ENCODE measurements at regions not wholly inside any gene's neighbourhood (a gene's known extent, or its start where the extent isn't known, plus 50 kb on each side); places are given as distances from the start of the nearest gene placed in this dataset.
"Not testable (repeated sequence)": the region's sequence is repeated elsewhere in the genome, so short reads cannot be mapped to it uniquely, and the experiment has no call there.

DNA sequence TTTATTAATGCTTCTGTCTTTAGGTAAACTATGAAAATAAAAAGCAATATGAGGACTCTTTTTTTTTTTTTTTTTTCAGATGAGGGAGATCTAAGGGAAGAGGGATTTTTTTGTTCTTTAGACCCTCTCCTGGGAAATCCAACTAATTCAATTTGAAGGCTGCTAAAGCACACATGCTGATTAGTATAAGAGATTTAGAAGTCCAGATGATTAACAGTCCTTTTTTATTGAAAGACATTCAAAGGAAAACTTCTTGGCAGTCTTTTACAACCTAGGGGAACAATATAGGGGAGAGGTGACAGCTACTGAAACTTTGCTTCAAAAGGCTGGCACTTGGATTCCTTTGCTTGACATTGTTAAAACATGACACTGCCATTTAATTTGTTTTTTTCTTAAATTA lies 602.5 kb downstream of the RAPGEF2 start:
- DNase-seq (ENCODE audit: low read depth, low spot score), result no peak
- Mint-ChIP-seq H3K27ac (ENCODE audit: unreplicated experiment) (no peak overlapping the region), H3K27me3 (ENCODE audit: low read depth) (no peaks in the 10 kb centered on the region), H3K9me3 (peaks cover 10% of the 10 kb centered on the region), H3K36me3 (ENCODE audit: low read depth) (peaks cover 7% of the 10 kb centered on the region), H3K4me1 (peaks cover 22% of the 10 kb centered on the region), H3K4me3 (peak overlapping the region; percentile 19)
- TF ChIP-seq, protein P1, sequence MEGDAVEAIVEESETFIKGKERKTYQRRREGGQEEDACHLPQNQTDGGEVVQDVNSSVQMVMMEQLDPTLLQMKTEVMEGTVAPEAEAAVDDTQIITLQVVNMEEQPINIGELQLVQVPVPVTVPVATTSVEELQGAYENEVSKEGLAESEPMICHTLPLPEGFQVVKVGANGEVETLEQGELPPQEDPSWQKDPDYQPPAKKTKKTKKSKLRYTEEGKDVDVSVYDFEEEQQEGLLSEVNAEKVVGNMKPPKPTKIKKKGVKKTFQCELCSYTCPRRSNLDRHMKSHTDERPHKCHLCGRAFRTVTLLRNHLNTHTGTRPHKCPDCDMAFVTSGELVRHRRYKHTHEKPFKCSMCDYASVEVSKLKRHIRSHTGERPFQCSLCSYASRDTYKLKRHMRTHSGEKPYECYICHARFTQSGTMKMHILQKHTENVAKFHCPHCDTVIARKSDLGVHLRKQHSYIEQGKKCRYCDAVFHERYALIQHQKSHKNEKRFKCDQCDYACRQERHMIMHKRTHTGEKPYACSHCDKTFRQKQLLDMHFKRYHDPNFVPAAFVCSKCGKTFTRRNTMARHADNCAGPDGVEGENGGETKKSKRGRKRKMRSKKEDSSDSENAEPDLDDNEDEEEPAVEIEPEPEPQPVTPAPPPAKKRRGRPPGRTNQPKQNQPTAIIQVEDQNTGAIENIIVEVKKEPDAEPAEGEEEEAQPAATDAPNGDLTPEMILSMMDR (conservative IDR thresholded peaks at IDR 0.05), result no peak

DNA sequence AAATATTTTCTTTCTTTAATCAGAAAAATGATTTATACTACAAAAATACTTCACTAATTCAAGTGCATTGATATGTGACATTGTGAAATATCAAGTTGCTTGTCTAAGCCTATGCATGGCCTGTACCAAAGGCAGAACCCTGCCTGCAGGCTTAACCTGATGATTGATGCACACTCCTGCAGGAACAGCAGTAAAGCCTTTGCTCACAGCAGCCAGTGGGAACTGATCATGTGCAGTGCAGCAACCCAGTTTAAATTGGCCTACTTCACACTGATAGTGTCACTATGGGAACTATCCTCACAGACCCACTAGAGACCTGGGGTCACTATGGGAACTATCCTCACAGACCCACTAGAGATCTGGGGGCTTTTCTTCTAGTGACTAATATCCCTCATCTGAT lies 603.8 kb downstream of the RAPGEF2 start:
- no peak overlapping the region for H3K4me3 Mint-ChIP-seq
- peaks cover 4% of the 10 kb centered on the region for H3K9me3 Mint-ChIP-seq
- no peaks in the 10 kb centered on the region for H3K27me3 Mint-ChIP-seq (ENCODE audit: low read depth)
- H3K27ac Mint-ChIP-seq (ENCODE audit: unreplicated experiment), result no peak overlapping the region
- TF ChIP-seq, protein P1 (conservative IDR thresholded peaks at IDR 0.05), result no peak
- DNase-seq (ENCODE audit: low read depth, low spot score), result no peak
- H3K4me1 Mint-ChIP-seq, result peaks cover 22% of the 10 kb centered on the region
- H3K36me3 Mint-ChIP-seq (ENCODE audit: low read depth), result no peaks in the 10 kb centered on the region

DNA sequence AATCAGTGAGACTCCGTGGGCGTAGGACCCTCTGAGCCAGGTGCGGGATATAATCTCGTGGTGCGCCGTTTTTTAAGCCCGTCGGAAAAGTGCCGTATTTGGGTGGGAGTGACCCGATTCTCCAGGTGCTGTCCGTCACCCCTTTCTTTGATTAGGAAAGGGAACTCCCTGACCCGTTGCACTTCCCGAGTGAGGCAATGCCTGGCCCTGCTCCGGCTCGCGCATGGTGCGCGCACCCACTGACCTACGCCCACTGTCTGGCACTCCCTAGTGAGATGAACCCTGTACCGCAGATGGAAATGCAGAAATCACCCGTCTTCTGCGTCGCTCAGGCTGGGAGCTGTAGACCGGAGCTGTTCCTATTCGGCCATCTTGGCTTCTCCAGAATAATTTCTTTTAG lies 612.3 kb downstream of the RAPGEF2 start:
- not testable (repeated sequence) for H3K36me3 Mint-ChIP-seq (ENCODE audit: low read depth); H3K27ac Mint-ChIP-seq (ENCODE audit: unreplicated experiment); H3K9me3 Mint-ChIP-seq; H3K27me3 Mint-ChIP-seq (ENCODE audit: low read depth); H3K4me1 Mint-ChIP-seq; H3K4me3 Mint-ChIP-seq; DNase-seq (ENCODE audit: low read depth, low spot score)

DNA sequence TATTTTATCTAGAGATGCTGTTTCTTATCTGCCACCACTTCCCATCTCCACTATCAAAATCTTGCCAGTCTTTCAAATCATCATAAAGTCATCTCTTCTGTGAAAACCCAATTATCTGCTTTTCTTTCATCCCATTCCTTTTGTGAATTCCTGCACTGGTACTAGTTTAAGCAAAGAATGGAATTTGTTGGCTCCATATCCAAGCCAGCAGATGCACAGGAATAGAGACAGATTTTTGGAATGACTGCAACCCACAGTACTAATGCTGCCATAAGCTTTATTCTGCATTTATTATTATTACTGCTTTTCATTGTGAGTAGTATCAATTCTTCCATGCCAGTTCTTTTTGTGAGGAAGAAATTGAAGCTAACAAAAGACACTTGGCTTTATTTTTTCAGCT lies 616.7 kb downstream of the RAPGEF2 start:
- H3K27ac Mint-ChIP-seq (ENCODE audit: unreplicated experiment), result no peak overlapping the region
- peaks cover 4% of the 10 kb centered on the region for H3K9me3 Mint-ChIP-seq
- H3K36me3 Mint-ChIP-seq (ENCODE audit: low read depth), result peaks cover 5% of the 10 kb centered on the region
- TF ChIP-seq, protein P1 (conservative IDR thresholded peaks at IDR 0.05), result no peak
- no peaks in the 10 kb centered on the region for H3K27me3 Mint-ChIP-seq (ENCODE audit: low read depth)
- DNase-seq (ENCODE audit: low read depth, low spot score), result no peak
- no peak overlapping the region for H3K4me3 Mint-ChIP-seq
- H3K4me1 Mint-ChIP-seq, result no peaks in the 10 kb centered on the region

DNA sequence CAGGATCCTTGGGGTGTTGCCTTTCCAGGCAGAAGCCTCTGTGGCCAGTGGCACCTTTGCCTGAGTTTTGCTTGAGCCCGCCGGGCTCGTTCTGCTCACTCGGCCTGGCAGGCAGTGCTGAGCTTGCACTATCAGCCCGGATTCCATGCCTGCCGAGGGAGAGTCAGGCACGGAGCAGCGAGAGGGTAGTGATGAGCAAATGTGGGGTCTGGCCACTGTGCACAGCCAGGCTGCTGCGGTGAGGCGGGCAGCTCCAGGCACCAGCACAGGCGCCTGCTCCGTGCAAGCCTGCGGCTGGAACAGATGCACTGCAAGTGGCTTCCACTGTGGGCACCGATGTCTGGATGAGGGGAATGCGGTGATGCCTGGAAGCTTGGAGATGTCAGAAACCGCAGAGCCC lies 619.2 kb downstream of the RAPGEF2 start:
- Mint-ChIP-seq H3K4me1 (no peaks in the 10 kb centered on the region), H3K4me3 (no peak overlapping the region), H3K27ac (ENCODE audit: unreplicated experiment) (no peak overlapping the region), H3K9me3 (no peaks in the 10 kb centered on the region), H3K27me3 (ENCODE audit: low read depth) (no peaks in the 10 kb centered on the region), H3K36me3 (ENCODE audit: low read depth) (no peaks in the 10 kb centered on the region)
- TF ChIP-seq, protein P1 (conservative IDR thresholded peaks at IDR 0.05), result no peak
- DNase-seq (ENCODE audit: low read depth, low spot score), result no peak

DNA sequence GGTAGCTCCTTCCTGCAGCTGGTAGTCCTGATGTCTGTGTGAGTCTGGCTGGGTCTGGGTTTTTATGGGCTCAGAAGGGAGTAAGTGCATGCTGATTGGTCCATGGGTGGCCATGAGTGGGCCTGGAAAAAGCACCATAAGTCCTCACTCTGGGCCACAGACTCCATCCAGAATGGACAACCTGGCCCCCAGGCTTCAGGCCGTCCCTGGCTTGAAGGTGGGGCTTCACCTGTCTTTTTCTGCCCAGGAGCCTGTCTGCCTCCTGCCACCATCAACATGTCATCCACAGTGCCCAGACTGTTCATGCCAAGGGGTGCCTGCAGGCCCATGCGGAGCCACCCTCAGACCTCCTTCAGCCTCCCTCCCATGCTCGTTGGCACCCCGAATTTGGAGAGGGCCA lies 620.0 kb downstream of the RAPGEF2 start:
- no peaks in the 10 kb centered on the region for H3K4me1 Mint-ChIP-seq
- H3K36me3 Mint-ChIP-seq (ENCODE audit: low read depth), result no peaks in the 10 kb centered on the region
- H3K27me3 Mint-ChIP-seq (ENCODE audit: low read depth), result no peaks in the 10 kb centered on the region
- TF ChIP-seq, protein P1 (conservative IDR thresholded peaks at IDR 0.05), result no peak
- no peak overlapping the region for H3K27ac Mint-ChIP-seq (ENCODE audit: unreplicated experiment)
- no peak overlapping the region for H3K4me3 Mint-ChIP-seq
- no peak for DNase-seq (ENCODE audit: low read depth, low spot score)
- H3K9me3 Mint-ChIP-seq, result no peaks in the 10 kb centered on the region

All from neural crest cell (in vitro differentiated cells).